Colonic mucosa (tissue), 4 donors: ENCODE measurements at regions not wholly inside any gene's neighbourhood (a gene's known extent, or its start where the extent isn't known, plus 50 kb on each side); places are given as distances from the start of the nearest gene placed in this dataset.

Experiments
- DNase-seq: peaks from one replicate; pipeline ENCODE4 v3.0.0-alpha.2; 2020
- H3K27ac ChIP-seq: fragments of 200-600 bp; one replicate; pipeline ENCODE4 v1.8.0; 2021
- H3K27me3 ChIP-seq: fragments of 200-600 bp; one replicate; pipeline ENCODE4 v1.8.0; 2021
- H3K36me3 ChIP-seq: fragments of 200-600 bp; one replicate; pipeline ENCODE4 v1.8.0; 2021
- H3K4me1 ChIP-seq: fragments of 200-600 bp; one replicate; pipeline ENCODE4 v1.8.0; 2021; ENCODE audit warnings: mild to moderate bottlenecking
- H3K4me3 ChIP-seq: fragments of 200-600 bp; one replicate; pipeline ENCODE4 v1.8.0; 2021
- H3K9ac ChIP-seq, 2 donors: one replicate each; pipeline ENCODE4 v1.7.0; 2013; ENCODE audit warnings: control low read depth in 2 of 2, low read depth in 2 of 2, low read length in 2 of 2
- H3K9me3 ChIP-seq: fragments of 200-600 bp; one replicate; pipeline ENCODE4 v1.8.0; 2021
- CTCF ChIP-seq: fragments of 200-600 bp; IDR thresholded peaks from one replicate; pipeline ENCODE4 v1.8.0; 2022; ENCODE audit warnings: antibody characterized with exemption, mild to moderate bottlenecking
- intact Hi-C: fragments of 100-400 bp; cut with DNase I; formaldehyde crosslinking; loops from one replicate; pipeline ENCODE4 v1.14.1; 2022
- donor health status: healthy.
- donor health status: DM: no; HTN: no; CAD: no.
- donor health status: DM: no; HTN: no; CAD: no.

- Histone ChIP-seq H3K4me3 (no peak overlapping the region), H3K9ac (no peak overlapping the region), H3K9me3 (no peaks in the 10 kb centered on the region), H3K27ac (no peak overlapping the region), H3K4me1 (no peaks in the 10 kb centered on the region), H3K27me3 (no peaks in the 10 kb centered on the region), H3K36me3 (no peaks in the 10 kb centered on the region)
- DNase-seq, result no peak
- intact Hi-C loops, result no loop called here
- TF ChIP-seq CTCF, result no peak
Observed at GRCh38 chr11:127816962-127817361, 770.4 kb downstream of the ETS1 start.

- DNase-seq, result no peak
- no peaks in the 10 kb centered on the region for H3K36me3 ChIP-seq
- no peaks in the 10 kb centered on the region for H3K4me1 ChIP-seq
- no peaks in the 10 kb centered on the region for H3K9me3 ChIP-seq
- H3K27ac ChIP-seq, result no peak overlapping the region
- intact Hi-C loops, result no loop called here
- H3K9ac ChIP-seq, result no peak overlapping the region
- no peak for TF ChIP-seq CTCF
- no peak overlapping the region for H3K4me3 ChIP-seq
- H3K27me3 ChIP-seq, result no peaks in the 10 kb centered on the region
Observed at GRCh38 chr11:127815331-127815730, 772.0 kb downstream of the ETS1 start.

- no peaks in the 10 kb centered on the region for H3K36me3 ChIP-seq
- no peaks in the 10 kb centered on the region for H3K27me3 ChIP-seq
- H3K4me1 ChIP-seq, result no peaks in the 10 kb centered on the region
- intact Hi-C loops, result no loop called here
- H3K27ac ChIP-seq, result no peak overlapping the region
- H3K9me3 ChIP-seq, result no peaks in the 10 kb centered on the region
- H3K4me3 ChIP-seq, result no peak overlapping the region
- DNase-seq, result no peak
- H3K9ac ChIP-seq, result no peak overlapping the region
- no peak for TF ChIP-seq CTCF
Observed at GRCh38 chr11:127806501-127806900, 780.9 kb downstream of the ETS1 start.

GRCh38 chr11:127805771-127806170 is 781.6 kb downstream of the ETS1 start:
- Histone ChIP-seq H3K4me1 (no peaks in the 10 kb centered on the region), H3K4me3 (no peak overlapping the region), H3K9me3 (no peaks in the 10 kb centered on the region), H3K36me3 (no peaks in the 10 kb centered on the region), H3K27ac (no peak overlapping the region), H3K9ac (no peak overlapping the region), H3K27me3 (no peaks in the 10 kb centered on the region)
- DNase-seq, result no peak
- intact Hi-C loops, result no loop called here
- TF ChIP-seq CTCF, result no peak

GRCh38 chr11:127804747-127805400 is 782.5 kb downstream of the ETS1 start:
- H3K27ac ChIP-seq, result no peak overlapping the region
- DNase-seq, result no peak

More at GRCh38 chr11:127804747-127805400, 782.5 kb downstream of the ETS1 start:
- Histone ChIP-seq H3K36me3 (no peaks in the 10 kb centered on the region), H3K9ac (no peak overlapping the region), H3K4me1 (no peaks in the 10 kb centered on the region), H3K4me3 (no peak overlapping the region), H3K9me3 (no peaks in the 10 kb centered on the region), H3K27me3 (no peaks in the 10 kb centered on the region)
- TF ChIP-seq CTCF, result no peak
- intact Hi-C loops, result no loop called here
